LNCAP (cell line): ENCODE measurements at regions not wholly inside any gene's neighbourhood (a gene's known extent, or its start where the extent isn't known, plus 50 kb on each side); places are given as distances from the start of the nearest gene placed in this dataset.

ENCODE experiments used
- CTCF ChIP-seq: fragments of 450-650 bp; IDR thresholded peaks from 2 replicates; pipeline ENCODE4 v1.5.1; 2017; ENCODE audit warnings: mild to moderate bottlenecking

- no peak for TF ChIP-seq CTCF
Observed at GRCh38 chr13:80655778-80656511, 315.0 kb upstream of the SPRY2 start.

- no peak for TF ChIP-seq CTCF
Observed at GRCh38 chr13:80654638-80655249, 313.8 kb upstream of the SPRY2 start.

GRCh38 chr13:80649274-80649673 lies 308.3 kb upstream of the SPRY2 start:
- TF ChIP-seq CTCF, result no peak

GRCh38 chr13:80642641-80643040 lies 301.7 kb upstream of the SPRY2 start:
- no peak for TF ChIP-seq CTCF

GRCh38 chr13:80633251-80633650 lies 292.3 kb upstream of the SPRY2 start:
- no peak for TF ChIP-seq CTCF

GRCh38 chr13:80630685-80631121 lies 289.8 kb upstream of the SPRY2 start:
- no peak for TF ChIP-seq CTCF

- no peak for TF ChIP-seq CTCF
Observed at GRCh38 chr13:80618781-80619180, 277.9 kb upstream of the SPRY2 start.
